GM18861 (cell line): ENCODE measurements at regions not wholly inside any gene's neighbourhood (a gene's known extent, or its start where the extent isn't known, plus 50 kb on each side); places are given as distances from the start of the nearest gene placed in this dataset.

Experiments
- ATAC-seq: cut with Tn5 transposase; IDR thresholded peaks from one replicate; pipeline ENCODE4 v1.9.1; 2021; ENCODE audit not compliant: unreplicated experiment

GRCh38 chr4:136865526-136865925, 666.8 kb downstream of the PCDH18 start:
- ATAC-seq: no peak

- ATAC-seq: peak; percentile 88
These were observed 667.6 kb downstream of the PCDH18 start for GRCh38 chr4:136864604-136865185.

DNA sequence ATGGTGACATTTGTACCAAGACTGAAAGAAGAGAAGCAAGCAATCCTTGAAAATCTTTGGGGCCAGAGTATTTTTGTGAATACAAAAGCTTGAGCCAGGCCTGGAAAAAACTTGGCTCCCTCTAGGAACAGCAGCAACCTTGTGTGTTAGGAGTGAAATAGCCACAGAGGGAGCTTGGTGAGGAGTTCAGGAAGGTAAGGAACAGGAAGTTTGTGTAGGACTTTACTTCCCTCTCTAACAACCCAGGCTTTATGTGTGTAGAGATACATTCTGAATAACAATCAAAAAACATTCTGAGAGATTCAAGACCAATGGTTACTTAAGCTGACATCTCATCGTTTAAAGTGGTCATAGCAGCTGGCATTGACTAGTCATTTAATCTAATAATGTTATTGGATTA, 668.5 kb downstream of the PCDH18 start:
- no peak for ATAC-seq

GRCh38 chr4:136862653-136863052, 669.6 kb downstream of the PCDH18 start:
- no peak for ATAC-seq

DNA sequence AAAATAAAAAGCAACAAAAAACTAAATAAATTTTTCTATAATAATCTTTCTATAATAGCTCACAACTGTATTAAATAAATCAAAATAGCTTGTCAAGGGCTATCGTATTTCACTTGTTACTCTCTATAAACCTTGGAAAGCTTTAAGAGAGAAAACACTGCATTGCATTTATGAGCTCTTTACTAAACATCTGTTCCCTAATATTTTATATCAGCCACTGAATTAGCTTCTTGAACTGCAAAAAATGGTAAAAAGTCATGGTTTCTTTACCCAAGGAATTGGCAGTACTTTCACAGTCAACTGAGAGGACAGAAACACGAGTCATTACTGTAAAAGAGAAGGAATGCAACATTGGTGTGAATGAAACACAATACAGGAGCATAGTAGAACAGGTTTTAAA, 671.2 kb downstream of the PCDH18 start:
- no peak for ATAC-seq

DNA sequence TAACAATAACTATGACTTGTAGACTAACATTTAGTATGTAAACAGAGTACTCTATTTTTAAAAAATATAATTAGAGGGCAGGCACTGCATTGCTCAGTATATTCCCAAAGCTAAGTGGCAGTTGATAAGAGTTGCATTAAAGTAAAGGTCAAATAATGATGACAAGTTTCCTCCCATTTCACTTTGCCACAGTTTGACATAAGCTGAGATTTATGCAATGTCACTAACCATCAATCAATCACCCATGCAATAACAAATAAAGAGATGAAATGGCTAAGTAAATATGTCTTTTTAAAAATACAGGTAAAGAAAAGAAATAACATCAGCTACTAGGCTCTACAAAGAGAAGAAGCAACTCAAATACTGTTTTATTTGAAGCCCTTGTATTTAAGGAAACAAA, 673.4 kb downstream of the PCDH18 start:
- no peak for ATAC-seq

DNA sequence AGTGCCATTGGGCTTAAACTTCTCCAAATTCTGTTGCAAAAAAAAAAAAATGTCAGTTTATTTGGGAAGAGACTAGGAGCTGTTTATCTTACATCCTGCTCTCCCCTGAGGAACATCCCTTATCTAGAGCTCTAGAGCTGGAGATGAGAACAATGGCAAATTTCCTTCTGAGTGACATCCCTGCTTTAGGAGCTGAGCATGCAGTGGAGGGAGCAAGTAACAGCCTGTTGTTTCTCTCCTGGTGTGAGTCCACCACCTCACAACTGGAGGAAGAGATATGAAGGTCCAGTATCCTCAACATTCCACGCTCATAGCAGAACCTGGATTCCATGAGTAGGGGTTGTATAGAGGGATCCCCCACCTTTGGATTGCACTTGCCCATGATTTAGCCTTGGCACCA, 676.4 kb downstream of the PCDH18 start:
- no peak for ATAC-seq

- no peak for ATAC-seq
These were observed 681.8 kb downstream of the PCDH18 start for GRCh38 chr4:136850446-136850845.

- ATAC-seq: no peak
These were observed 684.2 kb downstream of the PCDH18 start for GRCh38 chr4:136847881-136848621.

DNA sequence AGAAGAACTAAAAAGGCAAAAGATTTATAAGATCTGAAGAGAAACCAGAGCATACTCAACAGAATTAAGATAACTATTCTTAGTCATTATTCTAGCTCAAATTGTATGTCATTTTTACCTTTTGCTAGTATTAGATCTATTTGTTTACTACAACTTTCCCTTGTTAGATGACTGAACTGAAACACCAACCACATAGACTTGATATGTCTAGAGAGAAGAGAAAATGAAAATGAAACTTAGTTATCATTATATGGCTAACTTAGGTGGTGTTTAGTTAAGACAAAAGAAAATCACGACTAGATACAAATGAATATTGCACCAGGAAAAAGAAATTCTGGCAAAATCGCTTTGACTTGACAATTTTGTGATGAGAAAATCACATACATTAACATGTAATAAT, 690.8 kb downstream of the PCDH18 start:
- ATAC-seq: peak; percentile 89

DNA sequence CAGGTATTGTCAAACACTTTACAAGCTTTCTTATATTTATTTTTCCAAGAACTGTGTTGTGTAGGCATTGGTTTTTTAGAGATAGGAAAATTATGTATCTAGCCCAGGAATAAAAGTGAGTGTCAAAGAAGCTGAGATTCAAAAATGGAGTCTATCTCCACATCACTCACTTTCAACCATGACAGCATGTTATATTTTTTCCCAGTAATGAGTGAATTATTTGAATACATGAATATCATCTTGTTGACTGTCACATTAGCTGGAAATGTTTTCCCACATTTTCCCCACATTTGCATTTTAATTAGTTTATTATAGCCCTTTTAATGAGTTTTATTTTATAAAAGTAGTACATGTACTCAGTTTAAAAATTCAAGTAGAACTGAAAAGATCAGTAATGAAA, 693.7 kb downstream of the PCDH18 start:
- no peak for ATAC-seq

DNA sequence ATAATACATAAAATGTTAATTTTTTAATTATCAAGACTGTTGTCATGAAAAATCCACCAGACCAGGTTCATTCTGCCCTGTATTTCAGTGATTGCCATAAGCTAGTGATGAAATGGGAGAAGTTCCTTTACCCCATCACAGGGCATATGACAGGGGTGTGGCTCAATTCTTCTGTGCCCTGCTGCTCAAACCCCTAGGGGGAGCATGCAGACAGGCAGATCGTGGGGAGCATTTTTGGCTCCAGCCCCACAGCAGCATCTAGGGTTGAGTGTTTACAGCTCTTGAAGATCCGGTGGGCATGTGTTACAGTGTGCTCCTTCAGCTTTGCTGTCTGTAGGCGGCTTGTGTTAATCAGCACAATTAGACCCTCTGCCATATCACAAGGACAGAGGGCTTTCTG, 700.7 kb downstream of the PCDH18 start:
- no peak for ATAC-seq

DNA sequence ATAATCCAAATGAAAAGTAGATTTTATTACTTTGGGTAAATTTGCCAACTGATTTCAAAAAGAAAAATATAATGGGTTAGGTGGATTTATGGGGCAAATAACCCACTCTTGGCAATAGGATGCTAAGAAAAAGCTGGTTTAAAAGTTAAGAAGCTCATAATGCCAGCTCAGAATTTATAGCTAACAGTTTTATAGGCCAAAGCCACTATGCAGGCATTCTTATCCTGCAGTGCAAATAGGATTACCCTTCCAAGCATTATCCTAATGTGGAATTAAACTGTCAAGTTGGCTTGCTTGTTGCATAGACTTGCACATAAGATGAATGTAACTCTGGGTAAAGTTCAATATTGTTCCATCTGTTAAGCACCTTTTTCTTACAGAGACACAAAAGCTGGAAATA, 703.0 kb downstream of the PCDH18 start:
- ATAC-seq: no peak

DNA sequence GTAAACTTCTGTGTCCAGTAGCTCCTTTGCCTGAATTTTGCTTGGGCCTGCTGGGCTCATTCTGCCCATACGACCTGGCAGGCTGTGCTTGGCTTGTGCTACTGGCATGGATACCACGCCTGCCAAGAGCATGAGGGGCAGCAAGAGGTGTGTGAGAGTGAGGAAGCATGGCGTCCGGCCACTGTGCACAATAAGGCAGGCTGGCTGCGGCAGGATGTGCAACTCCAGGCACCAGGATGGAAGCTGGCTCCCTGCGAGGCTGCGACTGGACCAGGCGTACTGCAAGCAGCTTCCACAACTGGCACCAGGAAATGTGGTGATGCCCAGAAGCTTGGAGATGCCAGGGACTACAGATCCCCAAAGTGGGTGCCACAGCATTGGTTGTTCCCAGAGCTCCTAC, 709.3 kb downstream of the PCDH18 start:
- ATAC-seq: no peak

DNA sequence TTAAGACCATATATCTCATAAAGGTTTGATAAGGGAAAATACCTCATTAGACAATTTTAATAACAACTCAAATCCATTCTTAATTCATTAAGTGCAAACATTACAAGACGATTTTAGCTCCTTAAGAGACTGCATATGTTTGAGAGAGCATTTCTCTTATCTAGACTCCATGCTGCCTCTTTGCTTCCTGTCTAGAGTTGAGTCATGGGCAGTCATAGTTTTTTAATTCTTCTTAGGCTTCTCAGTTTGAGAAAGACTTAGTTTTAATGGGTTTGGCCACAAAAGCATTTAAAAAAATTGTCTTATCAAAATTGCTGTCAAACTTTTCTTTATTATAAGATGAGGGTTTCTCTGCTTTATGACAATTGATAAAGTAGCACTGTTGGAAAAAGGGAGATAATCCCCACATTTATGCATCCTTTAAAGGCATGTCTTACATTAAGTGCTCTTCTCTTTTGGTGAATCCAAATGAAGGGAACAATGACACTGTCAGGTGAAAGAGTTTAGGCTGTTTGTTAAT, 713.4 kb downstream of the PCDH18 start:
- ATAC-seq: no peak

DNA sequence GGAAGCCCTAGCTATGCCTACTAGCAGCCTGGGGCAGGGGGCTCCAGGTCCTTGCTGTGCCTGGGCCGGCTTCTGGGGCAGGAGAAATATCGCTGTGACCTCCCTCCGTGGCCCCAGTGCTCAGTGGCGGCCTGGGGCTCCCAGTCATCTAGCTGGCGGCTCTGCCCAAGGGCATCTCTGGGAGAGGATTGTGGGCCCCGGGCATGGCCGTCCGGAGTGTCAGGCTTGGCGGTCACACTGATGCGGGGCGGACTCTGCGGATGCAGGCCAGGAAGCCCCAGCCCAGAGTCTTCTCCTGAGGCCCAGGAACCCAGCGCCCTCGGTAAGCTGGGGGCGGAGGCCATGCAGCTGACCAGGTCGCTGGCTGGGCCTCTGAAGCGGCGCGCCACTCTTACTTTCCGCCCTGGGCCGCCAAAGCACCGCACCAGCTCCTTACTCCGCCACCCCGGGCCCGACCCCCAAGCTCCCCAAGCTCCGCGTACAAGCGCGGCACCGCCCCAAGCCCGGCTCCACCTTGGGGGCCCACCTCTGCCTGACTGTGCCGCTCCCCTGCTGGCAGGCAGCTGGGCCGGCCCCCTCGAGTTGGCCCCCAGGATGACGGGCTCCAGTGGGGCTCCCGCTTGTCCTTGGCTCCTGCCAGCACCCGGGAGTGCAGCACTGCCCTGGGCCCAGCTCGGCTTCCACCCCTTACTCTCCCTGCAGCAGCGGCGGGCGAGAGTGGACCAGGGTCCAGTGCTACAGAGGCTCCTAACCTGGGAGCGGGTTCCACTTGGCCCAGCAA, 720.0 kb downstream of the PCDH18 start:
- ATAC-seq: no peak

GRCh38 chr4:136811496-136812077, 720.7 kb downstream of the PCDH18 start:
- no peak for ATAC-seq

DNA sequence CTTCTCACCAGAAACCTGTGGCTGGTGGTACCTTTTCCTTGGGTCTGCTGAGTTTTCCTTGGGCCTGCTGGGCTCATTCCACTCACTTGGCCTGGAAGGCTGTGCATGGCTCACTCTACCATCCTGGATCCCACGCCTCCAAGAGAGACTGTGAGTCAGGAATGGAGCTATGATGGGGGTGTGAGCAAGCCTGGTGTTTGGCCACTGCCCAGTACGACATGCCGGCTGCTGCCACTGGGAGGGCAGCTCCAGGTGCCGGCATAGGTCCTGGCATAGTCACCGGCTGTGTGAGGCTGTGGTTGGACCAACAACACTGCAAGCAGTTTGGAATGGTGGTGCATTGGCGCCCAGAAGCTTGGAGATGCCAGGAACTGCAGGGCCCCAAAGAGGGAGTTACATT, 721.7 kb downstream of the PCDH18 start:
- no peak for ATAC-seq

- no peak for ATAC-seq
These were observed 725.5 kb downstream of the PCDH18 start for GRCh38 chr4:136806844-136807243.

GRCh38 chr4:136805617-136806016, 726.7 kb downstream of the PCDH18 start:
- ATAC-seq: no peak

- no peak for ATAC-seq
These were observed 728.9 kb downstream of the PCDH18 start for GRCh38 chr4:136803433-136803832.

GRCh38 chr4:136800248-136800647, 732.0 kb downstream of the PCDH18 start:
- no peak for ATAC-seq
